ENCODE measurements at regions not wholly inside any gene's neighbourhood (a gene's known extent, or its start where the extent isn't known, plus 50 kb on each side); places are given as distances from the start of the nearest gene placed in this dataset.

DNA sequence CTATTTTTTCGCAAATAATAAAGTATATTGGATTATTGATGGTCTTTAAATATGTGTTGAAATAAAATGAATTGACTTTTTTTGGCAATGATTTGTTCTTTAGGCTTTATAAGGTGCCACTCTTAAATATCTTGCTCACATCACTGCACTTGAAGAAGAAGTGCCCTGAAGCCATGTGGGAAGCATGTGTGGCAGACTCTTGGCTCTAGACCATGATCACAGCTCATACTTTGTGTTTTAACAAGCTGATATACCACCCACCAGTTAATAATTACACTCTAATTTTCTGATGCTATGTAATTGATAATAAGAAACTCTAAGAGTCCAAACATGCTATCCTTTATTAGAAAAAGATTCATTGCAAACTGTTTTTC lies 52.1 kb upstream of the TGFBR2 start:
- DNase-seq (ENCODE audit: low read depth), result no peak

DNA sequence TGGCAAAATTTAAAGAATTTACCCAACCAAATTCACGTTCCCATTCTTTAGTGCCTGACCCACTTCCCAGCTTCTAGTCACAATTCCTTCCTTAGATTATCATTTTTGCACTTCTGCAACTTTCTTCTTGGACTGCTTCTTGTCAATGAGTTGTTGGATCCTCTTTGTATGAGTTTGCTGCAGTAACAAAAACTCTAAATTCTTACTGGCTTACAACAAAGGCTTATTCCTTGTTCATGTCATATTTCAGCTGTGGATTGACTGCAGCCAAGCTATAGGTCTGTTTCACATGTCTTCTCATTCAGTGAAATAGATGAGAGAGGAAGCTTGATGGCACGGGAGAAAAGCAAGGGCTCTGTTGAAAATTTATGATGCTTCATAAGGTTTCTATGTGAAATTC lies 50.4 kb upstream of the TGFBR2 start:
- no peak for DNase-seq (ENCODE audit: low read depth)

Data from activated T-helper 9 cell treated with anti-CD3 and anti-CD28 coated beads, Interleukin-2, amount 50 U/mL, for 16 hours (primary cell).